ENCODE measurements at regions not wholly inside any gene's neighbourhood (a gene's known extent, or its start where the extent isn't known, plus 50 kb on each side); places are given as distances from the start of the nearest gene placed in this dataset.

DNA sequence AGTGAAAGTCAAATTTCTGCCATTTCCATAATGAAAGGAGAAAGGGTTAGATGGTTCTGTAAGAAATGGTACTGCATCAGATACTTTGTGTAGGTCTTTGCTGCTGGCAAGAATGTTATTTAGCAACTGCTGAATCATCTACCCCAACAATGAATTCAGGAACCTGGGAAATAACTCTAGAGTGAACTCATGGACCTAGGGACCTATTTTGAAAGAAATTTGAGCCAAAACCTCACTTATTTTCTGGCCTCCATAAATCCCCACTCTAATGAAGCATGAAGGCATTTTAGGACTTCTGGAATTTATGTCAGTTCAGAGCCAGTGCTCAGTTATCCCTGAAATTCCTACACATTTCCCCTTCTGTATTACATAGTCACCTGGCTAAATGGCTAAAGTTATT lies 50.9 kb upstream of the CPNE8 start:
- DNase-seq: no peak

Measured in femur (tissue), 1 donor.